GM21390 (cell line): ENCODE measurements at regions not wholly inside any gene's neighbourhood (a gene's known extent, or its start where the extent isn't known, plus 50 kb on each side); places are given as distances from the start of the nearest gene placed in this dataset.
"Not testable (repeated sequence)": the region's sequence is repeated elsewhere in the genome, so short reads cannot be mapped to it uniquely, and the experiment has no call there.

ENCODE experiments used
- ATAC-seq: cut with Tn5 transposase; IDR thresholded peaks from one replicate; pipeline ENCODE4 v1.9.1; 2021; ENCODE audit not compliant: unreplicated experiment

DNA sequence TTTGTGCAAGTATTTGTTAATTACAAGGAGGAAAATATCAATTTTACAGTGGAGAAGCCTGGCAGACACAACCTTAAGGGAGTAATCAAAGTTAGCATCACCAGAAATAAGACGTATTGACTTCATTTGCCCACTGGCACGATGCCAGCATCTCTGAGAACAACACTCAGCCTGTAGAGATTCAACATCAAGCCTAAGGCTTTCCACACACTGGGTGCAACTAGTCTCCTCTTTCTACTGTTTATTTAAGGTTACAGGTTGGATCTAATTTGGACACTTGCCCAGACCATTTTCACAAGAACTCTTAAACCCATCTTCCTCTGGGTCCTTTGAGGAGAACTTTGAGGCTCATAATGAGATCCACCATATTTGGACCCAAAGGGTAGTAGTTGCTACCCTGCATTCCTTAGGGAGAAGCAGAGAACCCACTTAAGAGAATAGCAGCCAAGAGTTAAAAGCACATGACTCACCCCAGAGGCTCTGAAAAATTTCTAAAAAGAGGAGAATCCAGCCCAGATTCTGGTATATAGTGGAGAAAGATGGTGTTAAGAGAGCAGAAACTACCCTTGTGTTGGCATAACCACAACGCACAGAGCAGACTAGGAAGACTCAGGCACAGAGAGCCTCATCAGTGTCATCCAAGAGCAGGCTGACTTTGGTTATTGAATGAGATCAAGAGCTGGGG, 97.3 kb downstream of the CCDC71L start:
- ATAC-seq, result no peak

- ATAC-seq, result no peak
These were observed 98.1 kb downstream of the CCDC71L start for GRCh38 chr7:106562711-106563366.

- ATAC-seq, result peak; percentile 55
These were observed 99.1 kb downstream of the CCDC71L start for GRCh38 chr7:106561666-106562411.

DNA sequence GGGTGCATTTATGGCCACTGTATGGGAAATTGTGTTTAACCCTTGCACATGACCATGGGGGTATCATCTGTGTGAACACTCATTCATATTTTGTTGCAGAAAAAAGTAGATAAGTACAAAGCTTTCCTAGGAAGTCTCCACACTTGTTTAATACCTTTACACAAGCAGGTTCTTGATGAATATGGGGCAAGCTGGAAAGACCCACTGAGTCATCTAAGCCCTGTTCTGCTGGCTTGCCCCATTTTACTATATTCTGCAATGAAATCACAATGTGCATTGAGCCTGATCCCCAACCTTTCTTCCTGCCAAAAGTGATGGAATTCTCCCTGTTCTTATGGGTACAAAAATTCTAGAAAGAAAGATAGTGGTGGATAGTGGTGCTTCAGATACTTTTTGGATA, 99.8 kb downstream of the CCDC71L start:
- no peak for ATAC-seq

GRCh38 chr7:106560482-106560881, 100.5 kb downstream of the CCDC71L start:
- no peak for ATAC-seq

GRCh38 chr7:106556244-106556643, 104.7 kb downstream of the CCDC71L start:
- ATAC-seq, result not testable (repeated sequence)

DNA sequence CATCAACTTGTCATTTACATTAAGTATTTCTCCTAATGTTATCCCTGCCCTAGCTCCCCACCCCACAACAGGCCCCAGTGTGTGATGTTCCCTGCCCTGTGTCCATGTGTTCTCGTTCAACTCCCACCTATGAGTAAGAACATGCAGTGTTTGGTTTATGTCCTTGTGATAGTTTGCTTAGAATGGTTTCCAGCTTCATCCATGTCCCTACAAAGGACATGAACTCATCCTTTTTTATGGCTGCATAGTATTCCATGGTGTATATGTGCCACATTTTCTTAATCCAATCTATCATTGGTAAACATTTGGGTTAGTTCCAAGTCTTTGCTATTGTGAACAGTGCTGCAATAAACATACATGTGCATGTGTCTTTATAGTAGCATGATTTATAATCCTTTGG, 106.3 kb downstream of the CCDC71L start:
- not testable (repeated sequence) for ATAC-seq

GRCh38 chr7:106553446-106553836, 107.5 kb downstream of the CCDC71L start:
- ATAC-seq, result no peak

GRCh38 chr7:106552645-106553445, 108.1 kb downstream of the CCDC71L start:
- peak; percentile 98 for ATAC-seq

GRCh38 chr7:106551936-106552335, 109.0 kb downstream of the CCDC71L start:
- no peak for ATAC-seq

- ATAC-seq, result no peak
These were observed 112.5 kb downstream of the CCDC71L start for GRCh38 chr7:106548491-106548890.

- ATAC-seq, result peak; percentile 53
These were observed 115.7 kb downstream of the CCDC71L start for GRCh38 chr7:106545275-106545674.

DNA sequence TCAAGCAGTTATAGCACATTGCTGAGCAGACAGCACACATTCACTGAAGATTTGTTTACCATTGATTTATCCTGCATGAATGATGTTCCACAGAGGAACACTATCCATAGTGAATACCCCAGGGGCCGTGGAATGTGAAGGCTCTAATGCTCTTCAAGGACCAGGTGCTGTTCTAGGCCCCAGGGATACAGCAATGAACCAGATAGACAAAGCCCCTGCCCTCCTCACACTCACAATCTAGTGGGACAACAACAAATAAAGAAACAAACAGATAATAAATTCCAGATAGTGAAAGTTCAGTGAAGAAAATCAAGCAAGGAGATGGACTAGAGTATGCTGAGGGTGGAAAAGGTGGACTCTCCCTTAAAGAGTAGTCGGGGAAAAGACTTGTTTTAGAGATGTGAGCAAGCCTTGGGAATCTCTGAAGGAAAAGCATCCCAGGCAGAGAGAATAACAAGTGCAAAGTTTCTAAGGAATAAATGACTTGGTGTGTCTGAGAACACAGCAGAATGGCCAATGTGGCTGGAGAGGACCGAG, 117.7 kb downstream of the CCDC71L start:
- ATAC-seq, result no peak

GRCh38 chr7:106542550-106543220, 118.3 kb downstream of the CCDC71L start:
- ATAC-seq, result peak; percentile 81

- ATAC-seq, result no peak
These were observed 122.3 kb downstream of the CCDC71L start for GRCh38 chr7:106538638-106539037.

DNA sequence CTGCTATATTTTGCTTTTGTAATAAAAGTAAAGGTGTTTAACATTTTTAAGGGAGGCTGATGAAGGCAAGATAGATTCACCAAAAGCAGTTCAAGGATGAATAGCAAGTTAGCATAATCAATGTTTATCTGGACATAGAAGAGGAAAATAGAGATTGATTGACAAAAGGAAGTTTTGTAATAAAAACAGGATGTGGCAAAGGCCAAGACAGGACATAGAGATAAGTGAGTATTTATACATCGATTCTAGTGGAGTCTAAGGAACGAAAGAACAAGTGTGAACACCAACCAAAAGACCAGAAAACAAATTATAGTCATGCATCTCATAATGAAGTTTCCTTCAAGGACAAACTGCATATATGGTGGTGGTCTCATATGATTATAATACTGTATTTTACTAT, 123.8 kb downstream of the CCDC71L start:
- no peak for ATAC-seq

DNA sequence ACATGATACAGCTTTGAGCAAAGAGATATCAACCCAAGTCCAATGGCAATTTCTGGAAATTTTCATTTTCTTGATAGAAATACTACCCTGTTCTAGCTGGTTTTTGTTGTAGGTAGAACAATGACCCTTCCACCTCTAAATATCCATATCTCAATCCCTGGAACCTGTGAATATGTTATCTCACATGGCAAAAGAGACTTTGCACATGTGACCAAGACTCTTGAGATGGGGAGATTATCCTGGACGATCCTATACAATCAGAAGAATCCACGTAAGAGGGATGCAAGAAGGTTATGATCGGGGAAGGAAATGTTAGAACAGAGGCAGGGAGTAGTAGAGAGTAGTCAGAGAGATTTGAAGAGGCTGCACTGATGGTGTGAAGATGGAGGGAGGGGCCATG, 124.9 kb downstream of the CCDC71L start:
- no peak for ATAC-seq

DNA sequence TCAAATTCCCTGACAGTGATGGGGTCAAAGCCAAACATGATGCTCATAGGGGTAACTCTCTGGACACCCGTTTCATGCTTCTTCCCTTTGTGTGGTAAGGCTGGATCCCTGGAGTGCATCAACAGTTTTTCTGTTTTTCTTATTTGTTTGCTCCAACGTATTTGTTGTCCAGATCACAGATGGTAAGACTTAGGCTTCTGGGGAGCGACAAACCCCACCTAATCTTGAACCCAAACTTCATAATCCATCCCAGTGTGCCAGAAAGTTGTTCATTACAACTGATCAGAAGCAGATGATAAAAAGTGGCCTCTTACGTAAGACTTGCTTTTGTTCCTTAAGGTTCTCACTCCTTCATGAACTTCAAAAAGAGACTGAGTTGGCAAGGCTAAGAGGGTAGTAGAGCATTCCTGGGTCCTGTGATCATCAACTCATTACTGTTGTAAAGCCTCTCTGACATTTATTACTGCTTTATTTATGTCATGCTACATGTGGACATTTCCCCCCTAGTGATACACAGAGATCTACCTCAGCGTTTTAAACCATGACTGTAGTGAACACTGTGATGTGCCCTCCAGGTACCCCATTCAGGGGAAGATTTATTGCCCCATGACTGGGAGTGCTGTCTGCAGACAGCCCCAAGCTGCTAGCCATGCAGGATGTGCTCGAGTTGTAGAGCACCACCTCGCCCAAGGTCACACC, 125.6 kb downstream of the CCDC71L start:
- no peak for ATAC-seq

DNA sequence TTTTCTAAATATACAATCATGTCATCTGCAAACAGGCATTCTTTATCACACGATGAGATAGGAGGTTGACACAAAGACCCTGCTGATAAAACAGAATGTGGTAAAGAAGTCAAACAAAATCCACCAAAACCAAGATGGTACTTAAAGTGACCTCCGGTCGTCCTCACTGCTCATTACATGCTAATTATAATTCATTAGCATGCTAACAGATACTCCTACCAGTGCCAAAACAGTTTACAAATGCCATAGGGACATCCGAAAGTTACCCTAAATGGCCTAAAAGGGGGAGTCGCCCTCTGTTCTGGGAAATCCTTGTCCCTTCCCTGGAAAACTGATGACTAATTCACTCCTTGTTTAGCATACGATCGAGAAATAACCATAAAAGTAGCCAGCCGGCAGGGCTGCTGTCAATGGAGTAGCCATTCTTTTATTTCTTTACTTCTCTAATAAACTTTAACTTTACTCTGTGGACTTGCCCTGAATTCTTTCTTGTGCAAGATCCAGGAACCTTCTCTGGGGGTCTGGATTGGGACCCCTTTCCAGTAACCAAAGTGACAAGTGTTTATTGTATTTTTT, 126.6 kb downstream of the CCDC71L start:
- ATAC-seq, result no peak
